HG03558 (cell line): ENCODE measurements at regions not wholly inside any gene's neighbourhood (a gene's known extent, or its start where the extent isn't known, plus 50 kb on each side); places are given as distances from the start of the nearest gene placed in this dataset.
"Not testable (repeated sequence)": the region's sequence is repeated elsewhere in the genome, so short reads cannot be mapped to it uniquely, and the experiment has no call there.

Experiments
- ATAC-seq: cut with Tn5 transposase; IDR thresholded peaks from one replicate; pipeline ENCODE4 v1.9.1; 2021; ENCODE audit warnings: moderate number of reproducible peaks; ENCODE audit not compliant: unreplicated experiment; ENCODE audit errors: extremely low read depth

DNA sequence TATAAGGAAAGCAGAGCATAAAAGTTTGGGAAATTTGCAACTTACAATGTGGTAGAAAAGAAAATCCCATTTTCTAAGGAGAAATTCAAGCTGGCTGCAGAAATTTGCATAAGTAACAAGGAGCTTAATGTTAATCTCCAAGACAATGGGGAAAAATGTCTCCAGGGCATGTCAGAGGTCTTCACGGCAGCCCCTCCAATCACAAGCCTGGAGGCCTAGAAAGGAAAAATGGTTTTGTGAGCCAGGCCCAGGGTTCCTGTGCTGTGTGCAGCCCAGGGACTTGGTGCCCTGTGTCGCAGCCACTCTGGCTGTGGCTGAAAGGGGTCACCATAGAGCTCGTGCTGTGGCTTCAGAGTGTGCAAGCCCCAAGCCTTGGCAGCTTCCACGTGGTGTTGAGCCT, 403.3 kb upstream of the NOX3 start:
- ATAC-seq: not testable (repeated sequence)

DNA sequence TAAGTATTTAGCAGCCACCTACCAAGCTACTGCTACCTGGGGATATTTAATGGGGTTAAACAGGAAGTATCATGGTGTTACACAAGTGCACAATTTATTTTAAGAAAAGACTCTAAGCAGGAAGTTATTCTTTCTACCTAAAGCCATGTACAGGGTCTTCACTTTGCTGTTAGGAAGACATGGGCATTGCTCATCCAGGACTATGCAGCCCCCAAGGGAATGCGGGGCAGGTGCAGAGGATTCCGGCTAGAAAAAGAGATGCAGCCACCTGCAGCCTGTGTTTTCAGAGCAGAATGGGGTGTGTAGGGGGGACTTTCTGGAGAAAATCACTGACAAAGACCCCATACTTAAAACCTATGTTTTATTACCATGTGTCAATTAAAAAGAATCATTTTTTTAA, 399.1 kb upstream of the NOX3 start:
- no peak for ATAC-seq

DNA sequence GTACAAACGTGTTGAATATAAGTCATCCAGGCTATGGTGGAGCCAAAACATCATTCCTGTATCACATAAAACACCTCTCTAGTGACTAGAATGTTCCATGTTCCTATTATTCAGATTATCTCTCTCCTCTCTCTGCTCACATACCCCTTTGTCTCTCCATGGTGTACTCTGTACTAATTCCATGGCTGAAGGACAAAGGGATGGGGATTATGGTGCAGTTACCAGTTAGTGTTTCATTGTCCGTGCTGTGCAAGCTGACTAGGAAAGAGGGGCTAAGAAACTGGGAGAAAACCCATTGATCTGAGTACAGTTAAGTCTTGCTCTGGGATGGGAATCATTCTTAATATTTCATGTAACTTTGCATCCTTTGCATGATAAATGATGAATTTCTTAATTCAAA, 397.4 kb upstream of the NOX3 start:
- ATAC-seq: no peak

DNA sequence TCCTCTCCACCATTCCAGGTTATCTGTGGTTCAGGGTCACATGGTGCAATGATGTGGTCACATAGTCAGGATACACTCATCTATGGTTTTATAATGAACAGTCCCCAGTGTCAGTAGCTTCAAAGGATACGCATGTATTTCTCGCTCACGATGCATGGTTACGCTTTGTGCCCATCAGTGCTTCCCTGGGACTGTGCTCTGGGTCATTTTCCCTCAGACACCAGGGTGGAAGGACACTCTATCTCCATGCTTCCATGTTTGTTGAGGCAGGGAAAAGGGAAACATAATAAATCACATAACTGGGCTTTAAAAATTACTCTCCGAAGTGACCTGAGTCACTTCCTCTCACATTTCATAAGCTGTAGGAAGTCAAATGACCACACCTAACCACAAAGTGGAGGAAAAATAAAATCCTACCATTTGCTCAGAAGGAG, 394.8 kb upstream of the NOX3 start:
- ATAC-seq: no peak

DNA sequence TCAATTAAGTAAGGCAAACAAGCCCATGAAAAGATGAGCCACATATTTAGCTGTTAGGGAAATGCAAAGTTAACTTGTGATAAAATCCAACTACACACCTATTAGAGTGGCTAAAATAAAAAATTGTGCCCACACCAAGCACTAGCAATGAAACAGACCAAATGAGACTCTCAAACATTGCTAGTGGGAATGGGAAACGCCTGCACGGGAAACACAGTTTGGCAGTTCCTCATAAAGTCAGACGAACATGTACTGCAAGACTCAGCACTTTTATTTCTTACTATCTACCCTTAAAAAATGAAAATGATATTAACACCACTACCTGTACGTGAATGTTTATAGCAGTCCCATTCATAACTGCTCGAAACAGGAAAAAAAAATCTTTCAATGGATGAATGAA, 392.1 kb upstream of the NOX3 start:
- ATAC-seq: no peak

DNA sequence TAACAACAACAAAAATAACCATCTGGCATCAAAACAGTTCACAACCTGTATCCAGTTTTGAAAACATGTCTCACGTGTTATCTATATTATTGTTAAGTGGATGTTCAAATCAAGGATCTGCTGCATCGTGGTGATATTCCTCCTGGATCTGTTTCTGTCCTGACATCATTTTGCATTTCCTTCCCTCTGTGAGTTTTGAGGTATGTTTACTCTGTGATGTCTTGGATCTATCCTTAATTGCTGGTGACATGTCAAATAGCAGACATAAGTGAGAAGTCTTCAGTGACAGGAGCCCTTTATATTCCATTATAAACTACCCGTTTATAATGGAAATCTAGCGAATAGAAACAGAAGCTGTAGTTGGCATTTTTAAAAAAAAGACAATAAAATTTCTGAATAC, 381.8 kb upstream of the NOX3 start:
- no peak for ATAC-seq

DNA sequence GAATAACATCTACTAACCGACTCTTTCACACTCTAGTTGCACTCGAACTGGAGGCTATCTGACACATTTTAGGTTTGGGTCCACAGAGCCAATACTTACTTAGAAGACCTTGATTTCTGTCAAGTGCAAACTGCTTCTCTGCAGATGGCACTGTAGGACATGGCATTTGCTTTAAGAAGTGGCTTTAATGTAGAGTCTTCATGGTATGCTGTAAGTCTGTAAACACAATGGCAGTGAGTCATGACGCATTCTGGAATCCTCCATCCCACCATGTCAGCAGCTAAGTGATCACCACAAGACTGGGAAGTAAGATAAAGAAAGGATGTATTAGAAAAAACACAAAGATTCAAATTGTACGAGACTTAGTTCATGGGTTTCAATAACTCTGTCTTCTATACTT, 377.0 kb upstream of the NOX3 start:
- ATAC-seq: no peak

DNA sequence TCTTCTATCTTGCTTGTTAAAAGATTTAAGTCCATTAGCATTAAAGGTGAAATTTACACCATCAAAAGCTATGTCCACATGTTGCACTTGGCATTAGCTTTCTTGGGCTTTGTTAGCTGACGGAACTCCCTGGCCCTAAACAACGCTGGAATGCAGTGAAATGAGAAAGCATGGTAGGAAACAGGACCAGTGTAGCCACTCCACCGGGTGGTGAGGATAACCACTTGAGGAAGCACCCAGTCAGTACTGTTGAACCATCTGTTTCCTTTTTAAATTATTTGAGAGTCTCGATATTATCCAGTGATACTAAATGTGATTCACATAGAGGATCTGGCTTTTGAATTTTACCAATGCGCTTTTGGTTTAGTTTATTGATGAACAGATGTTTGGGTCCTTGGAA, 374.9 kb upstream of the NOX3 start:
- ATAC-seq: no peak

DNA sequence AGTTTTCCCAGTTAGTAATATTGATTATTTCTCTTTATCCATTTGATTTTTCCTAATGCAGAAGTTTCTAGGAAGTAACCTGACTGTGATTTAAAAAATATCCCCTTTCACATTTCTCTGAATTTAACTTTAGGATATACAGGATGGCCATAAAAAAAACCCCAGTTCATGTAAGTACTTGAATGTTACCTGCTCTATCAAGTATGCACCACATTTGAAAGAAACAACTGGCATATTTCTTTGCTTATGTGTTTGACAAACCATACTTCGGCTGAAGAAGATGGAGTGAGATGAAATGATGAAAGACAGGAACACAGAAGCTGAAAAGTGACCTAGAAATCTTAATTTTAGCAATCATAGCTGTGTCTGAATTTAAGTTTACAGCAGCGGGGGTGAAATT, 374.0 kb upstream of the NOX3 start:
- ATAC-seq: no peak

DNA sequence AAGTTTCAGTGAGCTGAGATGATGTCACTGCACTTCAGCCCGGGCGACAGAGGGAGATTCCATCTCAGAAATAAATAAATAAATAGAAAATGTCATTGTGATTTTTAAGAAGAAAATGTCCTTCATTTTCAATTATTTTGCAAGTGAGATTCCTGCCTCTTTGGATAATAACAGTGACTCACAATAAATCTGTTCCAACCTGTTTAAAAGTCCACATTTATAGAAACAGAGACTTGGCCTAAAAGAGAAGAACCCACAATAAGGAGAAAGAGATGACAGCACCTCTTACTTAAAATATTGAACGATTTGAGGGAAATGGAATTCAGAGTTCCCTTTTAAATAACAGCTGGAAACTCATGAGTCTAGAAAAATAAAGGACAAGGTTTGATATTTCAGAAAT, 373.4 kb upstream of the NOX3 start:
- ATAC-seq: no peak

DNA sequence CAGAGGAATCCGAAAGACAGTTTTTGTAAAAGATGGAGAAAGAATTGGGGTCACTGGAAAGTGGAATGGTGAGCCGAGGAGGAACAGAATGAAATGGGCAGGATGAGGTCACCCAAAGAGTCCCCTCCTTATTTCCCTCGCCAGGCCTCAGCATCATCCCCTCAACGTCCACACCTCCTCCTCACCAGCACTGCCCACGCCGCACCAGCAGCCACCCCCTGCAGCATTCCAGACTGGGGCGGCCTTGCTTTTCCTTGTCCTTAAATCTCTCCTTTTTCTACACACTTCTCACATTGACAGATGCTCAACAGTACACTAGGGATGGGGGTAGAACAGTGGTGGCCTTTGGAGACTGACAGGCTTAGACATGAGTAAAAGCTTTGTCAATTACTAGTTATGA, 363.1 kb upstream of the NOX3 start:
- no peak for ATAC-seq

DNA sequence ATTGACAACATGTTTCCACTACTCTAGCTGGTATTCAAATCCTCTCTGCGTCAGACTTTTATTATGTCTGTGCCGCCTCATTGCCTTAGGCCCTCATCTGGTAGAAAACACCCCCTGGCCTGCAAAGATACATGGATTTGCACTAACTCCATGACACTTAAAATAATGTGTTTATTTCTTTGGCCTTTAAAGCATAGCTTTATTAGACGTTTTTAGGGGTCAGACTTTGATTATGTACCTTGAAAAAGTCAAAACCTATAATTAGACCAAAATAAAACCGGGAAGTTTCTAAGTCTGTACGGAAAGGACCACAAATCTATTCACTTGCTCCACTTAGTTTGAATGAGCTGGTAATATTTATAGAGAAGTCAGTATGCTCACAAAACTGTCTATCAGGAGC, 357.9 kb upstream of the NOX3 start:
- ATAC-seq: no peak

DNA sequence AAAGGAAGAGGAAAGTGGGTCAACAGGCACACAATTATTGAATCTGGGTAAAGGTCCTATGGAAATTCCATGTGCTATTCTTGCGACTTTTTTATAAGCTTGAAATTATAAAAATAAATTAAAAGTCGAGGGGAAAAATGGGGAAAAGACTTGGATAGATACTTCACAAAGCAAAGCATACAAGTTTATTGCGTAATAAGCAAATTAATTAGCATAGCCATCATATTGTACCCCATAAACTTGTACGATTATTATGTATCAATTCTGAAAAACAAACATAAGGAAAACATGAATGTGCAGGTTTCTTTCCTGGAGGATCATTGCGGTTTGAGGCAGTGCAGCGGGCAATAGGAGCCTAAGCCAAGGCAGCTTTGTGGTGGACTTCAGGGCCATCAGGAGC, 351.6 kb upstream of the NOX3 start:
- ATAC-seq: no peak

DNA sequence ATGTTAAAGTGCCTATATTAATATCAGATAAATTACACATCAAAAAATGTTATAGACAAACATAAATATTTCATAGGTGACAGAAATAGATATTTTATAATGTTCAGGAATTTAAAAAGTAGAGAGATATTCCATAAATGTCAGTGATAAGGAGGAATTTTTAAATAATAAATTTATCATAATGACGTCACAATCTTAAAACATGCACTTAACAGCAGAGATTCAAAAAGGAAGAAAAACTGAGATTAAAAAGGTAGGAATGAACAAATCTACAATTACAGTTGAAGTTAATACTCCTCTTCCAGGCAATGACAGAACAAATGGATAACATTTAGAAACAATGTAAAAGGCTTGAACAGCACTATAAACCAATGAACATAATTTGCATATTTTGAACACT, 345.4 kb upstream of the NOX3 start:
- ATAC-seq: no peak

DNA sequence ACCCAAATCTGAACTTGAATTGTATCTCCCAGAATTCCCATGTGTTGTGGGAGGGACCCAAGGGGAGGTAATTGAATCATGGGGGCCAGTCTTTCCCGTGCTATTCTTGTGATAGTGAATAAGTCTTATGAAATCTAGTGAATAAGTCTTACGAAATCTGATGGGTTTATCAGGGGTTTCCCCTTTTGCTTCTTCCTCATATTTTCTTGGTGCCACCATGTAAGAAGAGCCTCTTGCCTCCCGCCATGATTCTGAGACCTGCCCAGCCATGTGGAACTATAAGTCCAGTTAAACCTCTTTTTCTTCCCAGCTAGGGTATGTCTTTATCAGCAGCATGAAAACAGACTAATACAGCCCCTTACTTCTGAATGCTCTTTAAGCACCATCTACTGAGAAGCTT, 343.2 kb upstream of the NOX3 start:
- not testable (repeated sequence) for ATAC-seq

DNA sequence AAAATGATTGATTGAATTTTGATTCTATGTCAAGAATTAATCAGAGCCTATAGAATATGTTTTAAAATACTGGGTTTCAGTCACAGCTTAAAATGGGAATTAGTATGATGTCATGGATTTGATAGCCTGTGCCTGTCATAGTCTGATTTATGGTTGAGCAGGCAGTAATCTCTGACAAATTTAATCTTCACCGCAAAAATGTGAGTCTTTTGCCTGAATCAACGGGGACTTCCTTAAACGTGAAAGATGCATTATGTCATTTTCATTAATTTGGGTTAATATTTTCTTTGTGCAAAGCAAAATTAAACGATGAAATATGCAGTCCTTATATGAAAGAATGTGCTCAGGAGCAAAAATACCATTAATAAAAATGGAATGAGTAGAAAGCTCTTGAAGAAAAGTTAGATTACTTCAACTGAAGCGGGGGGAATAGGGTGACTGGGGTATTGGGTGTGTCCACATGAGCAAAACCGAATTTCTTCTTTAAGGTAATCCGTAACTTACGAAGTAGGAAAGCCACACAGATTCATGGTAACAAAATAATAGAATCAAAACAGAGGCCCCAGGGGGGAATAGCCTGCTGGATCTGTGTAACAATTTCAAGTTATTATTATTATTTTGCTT, 339.6 kb upstream of the NOX3 start:
- no peak for ATAC-seq

DNA sequence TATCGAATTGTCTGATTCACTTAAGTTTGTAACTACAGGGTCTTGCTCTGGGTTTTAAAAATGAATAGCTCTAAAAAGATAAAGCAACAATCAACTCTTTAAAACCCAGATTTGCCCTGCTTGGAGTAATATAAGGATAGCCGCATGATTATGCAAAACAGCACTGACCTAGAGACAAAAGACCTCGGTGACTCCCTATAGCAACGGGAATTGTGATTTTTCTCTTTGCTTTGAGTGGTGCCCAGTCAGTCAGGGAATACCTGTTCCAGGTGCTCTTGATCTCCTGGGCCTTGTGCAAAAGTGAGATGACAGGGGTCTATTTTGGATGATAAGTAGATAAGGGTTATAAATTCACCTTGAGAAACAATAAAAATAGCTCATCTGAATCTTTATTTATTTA, 336.3 kb upstream of the NOX3 start:
- ATAC-seq: no peak

DNA sequence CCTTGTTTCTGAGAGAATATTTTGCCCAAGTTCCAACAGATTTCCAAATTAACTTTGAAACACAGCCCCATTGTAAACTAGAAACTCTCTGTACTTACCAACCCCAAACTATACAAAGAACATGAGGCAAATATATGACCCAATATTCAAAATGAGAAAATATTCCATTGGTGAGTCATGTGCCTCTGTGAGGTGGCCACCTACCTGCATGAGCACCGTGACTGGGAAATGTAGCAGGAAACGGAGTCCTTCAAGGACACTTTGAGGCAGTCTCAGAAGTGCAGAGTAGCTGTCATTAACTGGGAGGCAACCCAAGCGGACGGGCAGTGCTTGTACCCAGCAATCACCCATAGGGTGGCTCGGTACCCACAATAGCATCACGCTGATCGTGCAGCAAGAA, 335.5 kb upstream of the NOX3 start:
- ATAC-seq: no peak

DNA sequence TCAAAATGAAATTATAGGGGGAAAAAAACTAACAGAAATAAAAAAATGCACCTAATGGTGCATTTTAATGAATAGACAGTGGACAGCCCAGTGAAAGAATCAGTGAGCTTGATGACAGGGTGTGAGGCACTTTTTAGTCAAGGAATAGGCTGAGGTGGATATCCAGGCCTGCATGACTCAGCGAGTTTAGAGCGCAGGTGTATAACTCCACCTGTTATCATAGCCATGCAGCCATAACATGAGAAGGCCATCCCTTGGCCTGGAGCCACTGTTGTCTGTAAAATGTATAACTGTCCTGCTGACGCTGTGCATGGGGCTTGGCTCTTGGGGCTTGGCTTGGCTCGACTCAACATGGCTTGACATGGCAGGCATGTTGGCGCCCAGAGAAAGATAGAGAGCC, 331.5 kb upstream of the NOX3 start:
- ATAC-seq: no peak

DNA sequence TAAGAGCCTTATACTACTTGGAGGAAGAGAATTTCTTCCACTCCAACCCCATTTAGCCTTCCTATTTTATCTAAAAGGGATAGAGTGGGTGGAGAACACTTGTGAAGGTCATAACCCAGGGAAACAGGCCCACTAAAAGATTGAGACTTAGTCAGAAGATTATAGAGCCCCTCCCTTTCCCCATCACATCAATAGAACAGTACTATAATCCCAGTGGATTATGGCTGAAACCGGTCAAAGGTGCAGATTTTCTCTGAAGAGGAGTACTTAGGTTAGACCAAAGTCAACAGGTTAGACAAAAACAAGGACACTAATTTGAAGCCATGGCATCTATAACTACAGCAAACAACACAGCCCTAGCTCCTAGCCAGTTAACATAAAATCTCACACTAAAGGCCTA, 330.9 kb upstream of the NOX3 start:
- no peak for ATAC-seq

DNA sequence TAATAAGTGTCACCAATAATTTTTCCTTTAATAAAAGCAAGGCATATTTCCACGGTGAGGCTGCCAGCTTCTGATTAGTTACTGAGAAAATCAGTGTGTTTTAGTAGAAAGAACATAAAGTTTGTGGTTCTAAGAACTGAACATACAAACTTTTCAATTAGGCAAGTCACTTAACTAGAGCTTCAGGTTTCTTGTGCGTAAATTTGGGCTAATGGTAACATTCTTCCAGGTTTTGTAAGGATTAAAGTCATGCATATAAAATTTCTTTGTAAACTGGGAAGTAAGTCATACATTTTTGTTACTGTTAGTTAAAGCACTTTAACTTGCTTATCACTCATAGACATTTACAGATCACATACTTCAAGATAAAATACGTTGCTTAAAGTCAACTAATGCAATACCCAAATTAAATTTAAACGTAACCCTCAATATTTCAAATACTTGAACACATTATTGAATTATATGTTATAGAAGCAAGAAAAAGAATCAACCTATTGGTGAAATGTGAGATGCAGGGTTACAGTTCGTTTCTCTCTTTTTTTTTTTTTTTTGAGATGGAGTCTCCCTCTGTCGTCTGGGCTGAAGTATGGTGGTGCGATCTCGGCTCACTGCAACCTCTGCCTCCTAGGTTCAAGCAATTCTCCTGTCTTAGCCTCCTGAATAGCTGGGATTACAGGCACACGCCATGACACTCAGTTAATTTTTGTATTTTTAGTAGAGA, 327.3 kb upstream of the NOX3 start:
- no peak for ATAC-seq

DNA sequence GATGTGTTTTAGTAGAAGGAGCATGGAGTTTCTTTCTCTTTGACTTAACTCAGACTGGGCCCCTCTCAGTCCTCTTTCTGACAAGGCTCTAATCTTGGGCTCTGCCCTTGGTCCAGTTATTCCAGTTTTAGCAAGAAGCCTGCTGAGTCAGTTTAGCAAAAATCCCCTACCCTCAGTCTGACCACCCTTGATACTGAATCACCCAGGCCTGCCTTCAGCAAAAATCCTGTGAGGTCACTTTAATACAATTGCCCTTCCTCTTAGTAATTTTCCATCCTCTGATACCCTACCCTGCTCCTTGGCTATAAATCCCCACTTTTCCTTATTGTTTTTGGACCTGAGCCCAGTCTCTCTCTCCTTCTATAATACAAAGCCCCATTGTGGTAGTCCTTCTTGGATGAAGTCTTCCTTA, 326.7 kb upstream of the NOX3 start:
- ATAC-seq: no peak
